Esophagus squamous epithelium (tissue), 5 donors: ENCODE measurements at regions not wholly inside any gene's neighbourhood (a gene's known extent, or its start where the extent isn't known, plus 50 kb on each side); places are given as distances from the start of the nearest gene placed in this dataset.

Source experiments
- DNase-seq: peaks from one replicate; lab custom pipeline; 2025; lab: John Stamatoyannopoulos, UW
- H3K27ac ChIP-seq, 4 donors: fragments of 200-600 bp; sonication (generic); one replicate each; pipeline ENCODE4 v1.5.1; 2016 to 2019; ENCODE audit warnings: mild to moderate bottlenecking in 1 of 4
- H3K27me3 ChIP-seq, 4 donors: fragments of 200-600 bp; sonication (generic); 1 replicate in 3 of 4; 2 replicates in 1 of 4; pipeline versions ENCODE4 v1.5.1 to v1.6.0; 2017 to 2021; ENCODE audit warnings: antibody characterized with exemption in 1 of 4
- H3K36me3 ChIP-seq, 3 donors: fragments of 200-600 bp; sonication (generic); one replicate each; pipeline ENCODE4 v1.5.1; 2016 to 2019
- H3K4me1 ChIP-seq, 3 donors: fragments of 200-600 bp; sonication (generic); one replicate each; pipeline ENCODE4 v1.5.1; 2017 to 2019
- H3K4me3 ChIP-seq, 4 donors: fragments of 200-600 bp; sonication (generic); 1 replicate in 3 of 4; 2 replicates in 1 of 4; pipeline ENCODE4 v1.5.1; 2016 to 2019; ENCODE audit warnings: mild to moderate bottlenecking in 2 of 4, moderate library complexity in 1 of 4
- H3K9me3 ChIP-seq, 3 donors: fragments of 200-600 bp; sonication (generic); one replicate each; pipeline ENCODE4 v1.5.1; 2016 to 2019
- POLR2A ChIP-seq, 4 donors: fragments of 450-650 bp; IDR thresholded peaks; one replicate each; pipeline ENCODE4 v1.6.1; 2017; ENCODE audit warnings: antibody characterized with exemption in 4 of 4, mild to moderate bottlenecking in 4 of 4, moderate library complexity in 3 of 4
- WGBS, 2 donors: methylation state at CpG; one replicate each; pipeline ENCODE4 v1.1.5; 2018; 5-methylcytosine and 5-hydroxymethylcytosine counted together
- intact Hi-C: fragments of 100-400 bp; cut with DNase I; formaldehyde crosslinking; loops from one replicate; pipeline ENCODE4 v1.15.0; 2022
- TF ChIP-seq, protein P1 (sequence below), 6 experiments: fragments of 450-650 bp in 4 of 6; fragments of 200-600 bp in 2 of 6; sonication (generic) in 2 of 6; IDR thresholded peaks; one replicate each; pipeline ENCODE4 v1.5.1; 2016 to 2019; ENCODE audit warnings: antibody characterized with exemption in 6 of 6, mild to moderate bottlenecking in 4 of 6, moderate library complexity in 4 of 6
- donor health status: DM: yes; HTN: yes; CAD: no.

DNA sequence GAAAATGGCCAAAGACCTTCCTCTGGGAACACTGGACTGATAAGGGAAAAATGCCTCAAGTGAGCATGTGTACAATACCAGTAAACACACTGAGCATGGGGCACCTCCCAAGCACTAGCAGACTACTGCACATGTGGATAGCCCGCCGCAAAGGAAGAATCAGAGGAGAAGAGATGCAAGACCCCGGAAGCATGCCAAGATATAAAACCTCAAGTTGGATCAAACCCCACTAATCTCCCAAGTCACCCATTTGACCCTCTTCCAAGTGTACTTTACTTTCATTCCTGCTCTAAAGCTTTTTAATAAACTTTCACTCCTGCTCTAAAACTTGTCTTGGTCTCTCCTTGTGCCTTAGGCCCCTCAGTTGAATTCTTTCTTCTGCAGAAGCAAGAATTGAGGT, 121.1 kb upstream of the PLAAT1 start:
- WGBS, 2 donors, result 65 to 69% methylated on average over 3 of the region's 3 CpGs

DNA sequence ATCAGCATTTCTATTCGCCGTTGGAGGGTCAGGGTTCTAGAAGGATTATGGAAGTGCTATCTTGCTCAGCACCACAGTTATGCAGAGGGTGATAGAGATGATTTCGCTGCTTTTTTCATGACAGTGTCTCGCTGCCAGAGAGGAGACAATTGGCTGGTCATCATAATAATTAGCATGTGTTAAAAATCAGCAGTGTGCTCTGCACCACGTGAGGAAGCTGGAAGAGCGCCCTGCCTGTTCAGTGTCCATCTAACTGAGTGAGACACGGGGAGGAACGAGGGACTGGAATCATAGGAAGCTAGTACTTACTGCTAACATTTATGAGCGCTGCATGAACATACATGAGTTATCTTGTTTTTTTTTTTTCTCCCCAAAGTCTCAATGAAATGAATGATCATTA, 116.2 kb upstream of the PLAAT1 start:
- WGBS, 2 donors, result 69 to 76% methylated on average over 9 of the region's 9 CpGs
- no peak for TF ChIP-seq POLR2A (IDR thresholded peaks at IDR 0.05)
- TF ChIP-seq, protein P1, sequence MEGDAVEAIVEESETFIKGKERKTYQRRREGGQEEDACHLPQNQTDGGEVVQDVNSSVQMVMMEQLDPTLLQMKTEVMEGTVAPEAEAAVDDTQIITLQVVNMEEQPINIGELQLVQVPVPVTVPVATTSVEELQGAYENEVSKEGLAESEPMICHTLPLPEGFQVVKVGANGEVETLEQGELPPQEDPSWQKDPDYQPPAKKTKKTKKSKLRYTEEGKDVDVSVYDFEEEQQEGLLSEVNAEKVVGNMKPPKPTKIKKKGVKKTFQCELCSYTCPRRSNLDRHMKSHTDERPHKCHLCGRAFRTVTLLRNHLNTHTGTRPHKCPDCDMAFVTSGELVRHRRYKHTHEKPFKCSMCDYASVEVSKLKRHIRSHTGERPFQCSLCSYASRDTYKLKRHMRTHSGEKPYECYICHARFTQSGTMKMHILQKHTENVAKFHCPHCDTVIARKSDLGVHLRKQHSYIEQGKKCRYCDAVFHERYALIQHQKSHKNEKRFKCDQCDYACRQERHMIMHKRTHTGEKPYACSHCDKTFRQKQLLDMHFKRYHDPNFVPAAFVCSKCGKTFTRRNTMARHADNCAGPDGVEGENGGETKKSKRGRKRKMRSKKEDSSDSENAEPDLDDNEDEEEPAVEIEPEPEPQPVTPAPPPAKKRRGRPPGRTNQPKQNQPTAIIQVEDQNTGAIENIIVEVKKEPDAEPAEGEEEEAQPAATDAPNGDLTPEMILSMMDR (IDR thresholded peaks at IDR 0.05), result no peak
- Histone ChIP-seq H3K27me3 (peaks cover 0 to 71% (median 2%) of the 10 kb centered on the region in 4 donors), H3K27ac (no peak overlapping the region), H3K4me3 (no peak overlapping the region), H3K36me3 (no peaks in the 10 kb centered on the region), H3K4me1 (no peaks in the 10 kb centered on the region), H3K9me3 (no peaks in the 10 kb centered on the region)
- no peak for DNase-seq
- intact Hi-C loops, result no loop called here

More for the DNA sequence above, 121.1 kb upstream of the PLAAT1 start:
- no peak for DNase-seq
- no peaks in the 10 kb centered on the region for H3K36me3 ChIP-seq
- intact Hi-C loops, result no loop called here
- no peaks in the 10 kb centered on the region for H3K4me1 ChIP-seq
- no peaks in the 10 kb centered on the region for H3K9me3 ChIP-seq
- H3K27me3 ChIP-seq, result peaks cover 0 to 27% (median 0%) of the 10 kb centered on the region in 4 donors
- TF ChIP-seq POLR2A (IDR thresholded peaks at IDR 0.05), result no peak
- TF ChIP-seq, protein P1 (IDR thresholded peaks at IDR 0.05), result no peak
- H3K4me3 ChIP-seq, result no peak overlapping the region
- no peak overlapping the region for H3K27ac ChIP-seq

- Histone ChIP-seq H3K36me3 (no peaks in the 10 kb centered on the region), H3K27ac (no peak overlapping the region), H3K27me3 (peaks cover 0 to 96% (median 2%) of the 10 kb centered on the region in 4 donors), H3K4me3 (no peak overlapping the region), H3K4me1 (no peaks in the 10 kb centered on the region), H3K9me3 (no peaks in the 10 kb centered on the region)
- DNase-seq, result no peak
- 50 to 60% methylated on average over 4 of the region's 4 CpGs for WGBS, 2 donors
- intact Hi-C loops, result no loop called here
- no peak for TF ChIP-seq POLR2A (IDR thresholded peaks at IDR 0.05)
- TF ChIP-seq, protein P1 (IDR thresholded peaks at IDR 0.05), result peak in 1 of 6 experiments; percentile 7
Measured at GRCh38 chr3:193129607-193130006, 111.4 kb upstream of the PLAAT1 start.

GRCh38 chr3:193130576-193130975, 110.4 kb upstream of the PLAAT1 start:
- TF ChIP-seq POLR2A (IDR thresholded peaks at IDR 0.05), result no peak
- TF ChIP-seq, protein P1 (IDR thresholded peaks at IDR 0.05), result no peak
- H3K4me3 ChIP-seq, result no peak overlapping the region

DNA sequence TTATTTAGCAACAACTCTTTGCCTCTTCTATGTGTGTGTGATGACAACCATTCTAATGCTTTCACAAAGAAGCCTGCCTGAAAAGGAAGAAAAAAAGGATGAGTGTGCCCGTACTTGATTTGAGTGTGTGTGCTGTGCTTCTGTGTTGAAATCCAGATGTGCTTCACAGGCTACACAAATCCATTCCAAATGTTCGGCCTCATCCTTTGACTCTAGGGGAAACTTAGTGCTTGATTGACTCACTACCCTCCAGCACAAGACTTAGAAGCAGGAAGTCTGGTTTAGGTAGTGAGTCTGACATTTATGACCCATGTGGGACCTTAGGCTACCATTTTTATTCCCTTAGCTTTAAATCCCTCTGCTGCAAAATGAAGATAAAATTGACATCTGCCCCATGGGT, 108.8 kb upstream of the PLAAT1 start:
- TF ChIP-seq, protein P1 (IDR thresholded peaks at IDR 0.05), result no peak
- no peak for TF ChIP-seq POLR2A (IDR thresholded peaks at IDR 0.05)
- Histone ChIP-seq H3K4me3 (no peak overlapping the region), H3K27ac (no peak overlapping the region), H3K4me1 (no peaks in the 10 kb centered on the region), H3K36me3 (no peaks in the 10 kb centered on the region), H3K27me3 (peaks cover 0 to 89% (median 0%) of the 10 kb centered on the region in 4 donors), H3K9me3 (no peaks in the 10 kb centered on the region)
- WGBS, 2 donors, result 26 to 36% methylated on average over 2 of the region's 2 CpGs
- no peak for DNase-seq
- intact Hi-C loops, result no loop called here

More at GRCh38 chr3:193130576-193130975, 110.4 kb upstream of the PLAAT1 start:
- Histone ChIP-seq H3K27me3 (peaks cover 0 to 87% (median 2%) of the 10 kb centered on the region in 4 donors), H3K9me3 (no peaks in the 10 kb centered on the region), H3K4me1 (no peaks in the 10 kb centered on the region), H3K36me3 (no peaks in the 10 kb centered on the region), H3K27ac (no peak overlapping the region)
- intact Hi-C loops, result no loop called here
- 78 to 81% methylated on average over 4 of the region's 4 CpGs for WGBS, 2 donors
- DNase-seq, result no peak
